ENCODE measurements at regions not wholly inside any gene's neighbourhood (a gene's known extent, or its start where the extent isn't known, plus 50 kb on each side); places are given as distances from the start of the nearest gene placed in this dataset.
"Not testable (repeated sequence)": the region's sequence is repeated elsewhere in the genome, so short reads cannot be mapped to it uniquely, and the experiment has no call there.

- DNase-seq (ENCODE audit: low read depth) = no peak
Measured at GRCh38 chr12:65656156-65656882, 168.0 kb upstream of the HMGA2 start.

- DNase-seq (ENCODE audit: low read depth) = no peak
Measured at GRCh38 chr12:65656891-65657351, 167.4 kb upstream of the HMGA2 start.

GRCh38 chr12:65657635-65658034 is 166.6 kb upstream of the HMGA2 start:
- no peak for DNase-seq (ENCODE audit: low read depth)

- no peak for DNase-seq (ENCODE audit: low read depth)
Measured at GRCh38 chr12:65658360-65658759, 165.9 kb upstream of the HMGA2 start.

- no peak for DNase-seq (ENCODE audit: low read depth)
Measured at GRCh38 chr12:65659681-65660080, 164.6 kb upstream of the HMGA2 start.

GRCh38 chr12:65660096-65660495 is 164.2 kb upstream of the HMGA2 start:
- DNase-seq (ENCODE audit: low read depth) = no peak

GRCh38 chr12:65660836-65661235 is 163.4 kb upstream of the HMGA2 start:
- DNase-seq (ENCODE audit: low read depth) = no peak

- no peak for DNase-seq (ENCODE audit: low read depth)
Measured at GRCh38 chr12:65662590-65662989, 161.7 kb upstream of the HMGA2 start.

GRCh38 chr12:65663097-65663496 is 161.2 kb upstream of the HMGA2 start:
- no peak for DNase-seq (ENCODE audit: low read depth)

- DNase-seq (ENCODE audit: low read depth) = no peak
Measured at GRCh38 chr12:65663648-65664047, 160.6 kb upstream of the HMGA2 start.

- DNase-seq (ENCODE audit: low read depth) = no peak
Measured at GRCh38 chr12:65664715-65665250, 159.5 kb upstream of the HMGA2 start.

- DNase-seq (ENCODE audit: low read depth) = no peak
Measured at GRCh38 chr12:65665817-65666216, 158.5 kb upstream of the HMGA2 start.

GRCh38 chr12:65666876-65667275 is 157.4 kb upstream of the HMGA2 start:
- no peak for DNase-seq (ENCODE audit: low read depth)

- DNase-seq (ENCODE audit: low read depth) = no peak
Measured at GRCh38 chr12:65667932-65668331, 156.4 kb upstream of the HMGA2 start.

- DNase-seq (ENCODE audit: low read depth) = no peak
Measured at GRCh38 chr12:65668981-65669695, 155.1 kb upstream of the HMGA2 start.

GRCh38 chr12:65670775-65671174 is 153.5 kb upstream of the HMGA2 start:
- DNase-seq (ENCODE audit: low read depth) = no peak

- DNase-seq (ENCODE audit: low read depth) = no peak
Measured at GRCh38 chr12:65672441-65672840, 151.8 kb upstream of the HMGA2 start.

- DNase-seq (ENCODE audit: low read depth) = no peak
Measured at GRCh38 chr12:65673156-65673690, 151.1 kb upstream of the HMGA2 start.

GRCh38 chr12:65673732-65674131 is 150.6 kb upstream of the HMGA2 start:
- DNase-seq (ENCODE audit: low read depth) = no peak

- DNase-seq (ENCODE audit: low read depth) = no peak
Measured at GRCh38 chr12:65675141-65675621, 149.1 kb upstream of the HMGA2 start.

GRCh38 chr12:65678172-65678571 is 146.1 kb upstream of the HMGA2 start:
- DNase-seq (ENCODE audit: low read depth) = not testable (repeated sequence)

- no peak for DNase-seq (ENCODE audit: low read depth)
Measured at GRCh38 chr12:65681226-65681625, 143.1 kb upstream of the HMGA2 start.

GRCh38 chr12:65682112-65682511 is 142.2 kb upstream of the HMGA2 start:
- DNase-seq (ENCODE audit: low read depth) = no peak
